ENCODE measurements at regions not wholly inside any gene's neighbourhood (a gene's known extent, or its start where the extent isn't known, plus 50 kb on each side); places are given as distances from the start of the nearest gene placed in this dataset.

GRCh38 chr10:21061982-21062381 lies 164.9 kb upstream of the NEBL start:
- TF ChIP-seq USF1 (IDR thresholded peaks at IDR 0.05), result no peak

GRCh38 chr10:21061184-21061583 lies 164.1 kb upstream of the NEBL start:
- TF ChIP-seq NFIC (IDR thresholded peaks at IDR 0.05) (no peak), FOXM1 (IDR thresholded peaks at IDR 0.05; ENCODE audit: borderline replicate concordance, low read depth) (no peak), TCF12 (IDR thresholded peaks at IDR 0.05; ENCODE audit: low read depth) (no peak), YY1 (IDR thresholded peaks at IDR 0.05; ENCODE audit: low read depth) (no peak), CREB1 (IDR thresholded peaks at IDR 0.05; ENCODE audit: low read depth) (no peak)

GRCh38 chr10:21060626-21061025 lies 163.5 kb upstream of the NEBL start:
- TF ChIP-seq TEAD4 (IDR thresholded peaks at IDR 0.05), result no peak
- TF ChIP-seq MAX (IDR thresholded peaks at IDR 0.05), result no peak
- TF ChIP-seq RAD21 (IDR thresholded peaks at IDR 0.05; ENCODE audit: low read depth), result no peak
- TF ChIP-seq TAF1 (IDR thresholded peaks at IDR 0.05; ENCODE audit: low read depth), result no peak
- no peak for TF ChIP-seq EGR1 (IDR thresholded peaks at IDR 0.05)
- TF ChIP-seq USF1 (IDR thresholded peaks at IDR 0.05), result no peak
- TF ChIP-seq REST (IDR thresholded peaks at IDR 0.05; ENCODE audit: low read depth), result no peak
- no peak for TF ChIP-seq NFIC (IDR thresholded peaks at IDR 0.05)
- TF ChIP-seq CEBPB (IDR thresholded peaks at IDR 0.05), result no peak
- no peak for TF ChIP-seq CREB1 (IDR thresholded peaks at IDR 0.05; ENCODE audit: low read depth)
- no peak for TF ChIP-seq EP300 (IDR thresholded peaks at IDR 0.05; ENCODE audit: borderline replicate concordance)
- no peak for TF ChIP-seq TCF12 (IDR thresholded peaks at IDR 0.05; ENCODE audit: low read depth)
- TF ChIP-seq YY1 (IDR thresholded peaks at IDR 0.05; ENCODE audit: low read depth), result no peak

GRCh38 chr10:21057989-21058388 lies 160.9 kb upstream of the NEBL start:
- TF ChIP-seq YY1 (IDR thresholded peaks at IDR 0.05; ENCODE audit: low read depth) (no peak), REST (IDR thresholded peaks at IDR 0.05; ENCODE audit: low read depth) (no peak), EGR1 (IDR thresholded peaks at IDR 0.05) (no peak), FOXM1 (IDR thresholded peaks at IDR 0.05; ENCODE audit: borderline replicate concordance, low read depth) (no peak), ZBTB7A (IDR thresholded peaks at IDR 0.05; ENCODE audit: low read depth) (no peak), TAF1 (IDR thresholded peaks at IDR 0.05; ENCODE audit: low read depth) (no peak), USF1 (IDR thresholded peaks at IDR 0.05) (no peak), EP300 (IDR thresholded peaks at IDR 0.05; ENCODE audit: borderline replicate concordance) (no peak)

GRCh38 chr10:21057436-21057835 lies 160.3 kb upstream of the NEBL start:
- TF ChIP-seq CEBPB (IDR thresholded peaks at IDR 0.05), result no peak
- no peak for TF ChIP-seq RAD21 (IDR thresholded peaks at IDR 0.05; ENCODE audit: low read depth)
- no peak for TF ChIP-seq EP300 (IDR thresholded peaks at IDR 0.05; ENCODE audit: borderline replicate concordance)
- TF ChIP-seq TEAD4 (IDR thresholded peaks at IDR 0.05), result no peak
- no peak for TF ChIP-seq CREB1 (IDR thresholded peaks at IDR 0.05; ENCODE audit: low read depth)
- TF ChIP-seq FOXM1 (IDR thresholded peaks at IDR 0.05; ENCODE audit: borderline replicate concordance, low read depth), result no peak
- no peak for TF ChIP-seq NFIC (IDR thresholded peaks at IDR 0.05)
- TF ChIP-seq MAX (IDR thresholded peaks at IDR 0.05), result no peak
- TF ChIP-seq EGR1 (IDR thresholded peaks at IDR 0.05), result no peak
- TF ChIP-seq TCF12 (IDR thresholded peaks at IDR 0.05; ENCODE audit: low read depth), result no peak
- no peak for TF ChIP-seq ZBTB7A (IDR thresholded peaks at IDR 0.05; ENCODE audit: low read depth)
- no peak for TF ChIP-seq REST (IDR thresholded peaks at IDR 0.05; ENCODE audit: low read depth)
- no peak for TF ChIP-seq USF1 (IDR thresholded peaks at IDR 0.05)
- TF ChIP-seq YY1 (IDR thresholded peaks at IDR 0.05; ENCODE audit: low read depth), result no peak
- no peak for TF ChIP-seq TAF1 (IDR thresholded peaks at IDR 0.05; ENCODE audit: low read depth)

Data from Ishikawa (cell line).